Endothelial cell of hepatic sinusoid (primary cell): ENCODE measurements at regions not wholly inside any gene's neighbourhood (a gene's known extent, or its start where the extent isn't known, plus 50 kb on each side); places are given as distances from the start of the nearest gene placed in this dataset.
"Not testable (repeated sequence)": the region's sequence is repeated elsewhere in the genome, so short reads cannot be mapped to it uniquely, and the experiment has no call there.

Experiments
- in situ Hi-C: cut with HindIII; loops from 2 replicates; pipeline ENCODE4 v1.10.0; 2017; ENCODE audit warnings: low sequenced_read_pairs

DNA sequence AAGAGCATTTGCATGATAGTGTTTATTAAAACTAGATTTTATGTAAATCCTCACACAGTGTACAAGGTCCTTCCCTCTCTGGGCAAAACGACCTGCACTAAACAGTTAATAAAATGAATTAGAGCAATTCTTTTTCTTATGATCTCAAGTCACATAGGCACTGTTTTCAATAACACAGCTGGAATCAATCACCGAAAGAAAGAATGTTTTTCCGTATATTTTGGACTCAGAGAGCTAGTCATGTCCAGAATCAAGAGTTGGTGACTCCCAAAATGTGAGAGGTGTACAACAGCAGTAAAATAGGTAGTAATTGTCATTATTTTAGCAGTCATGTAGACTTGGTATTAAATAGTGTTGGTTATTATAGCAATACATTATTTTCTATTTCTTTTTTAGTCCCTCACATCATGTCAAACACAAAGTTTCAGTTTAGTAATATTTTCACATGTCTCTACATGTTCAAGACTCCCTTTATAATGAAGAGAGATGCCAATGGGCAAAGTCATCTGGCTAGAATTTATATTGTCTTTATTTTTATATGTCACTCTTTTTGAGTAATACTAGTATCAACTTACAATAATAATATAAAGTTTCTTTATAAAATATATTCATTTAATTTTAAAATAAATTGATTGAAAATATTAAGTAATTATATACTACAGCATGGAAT, 448.6 kb upstream of the CDIN1 start:
- in situ Hi-C loops: no loop called here

GRCh38 chr15:36133742-36134141, 445.7 kb upstream of the CDIN1 start:
- in situ Hi-C loops: no loop called here

- in situ Hi-C loops: no loop called here
Measured at GRCh38 chr15:36136049-36136448, 443.4 kb upstream of the CDIN1 start.

GRCh38 chr15:36152936-36153335, 426.5 kb upstream of the CDIN1 start:
- in situ Hi-C loops: no loop called here

DNA sequence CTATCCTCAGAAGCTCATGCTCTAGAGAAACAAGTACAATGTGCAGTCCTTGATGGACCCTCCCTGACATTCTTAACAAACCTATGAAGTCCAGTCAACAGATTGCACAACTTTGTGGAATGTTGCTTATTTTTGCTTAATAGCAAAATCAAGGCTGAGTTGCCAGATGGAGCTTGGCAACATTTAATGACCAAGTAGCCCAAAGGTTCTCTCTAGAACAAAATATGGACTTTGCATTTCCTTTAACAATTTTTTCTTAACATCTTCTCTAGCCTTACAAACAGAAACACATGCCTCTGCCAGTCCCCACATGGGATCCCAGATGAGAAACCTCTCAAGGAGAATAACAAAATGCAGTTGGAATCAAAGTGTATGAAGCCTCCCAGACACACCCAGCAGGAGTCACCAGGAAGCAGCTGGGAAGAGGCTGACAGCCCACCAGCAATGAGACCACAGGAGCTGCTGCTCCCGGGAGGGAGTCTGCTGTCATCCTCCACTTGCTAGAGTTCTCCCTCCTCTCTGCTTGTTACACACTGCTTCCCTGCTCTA, 422.5 kb upstream of the CDIN1 start:
- in situ Hi-C loops: no loop called here

DNA sequence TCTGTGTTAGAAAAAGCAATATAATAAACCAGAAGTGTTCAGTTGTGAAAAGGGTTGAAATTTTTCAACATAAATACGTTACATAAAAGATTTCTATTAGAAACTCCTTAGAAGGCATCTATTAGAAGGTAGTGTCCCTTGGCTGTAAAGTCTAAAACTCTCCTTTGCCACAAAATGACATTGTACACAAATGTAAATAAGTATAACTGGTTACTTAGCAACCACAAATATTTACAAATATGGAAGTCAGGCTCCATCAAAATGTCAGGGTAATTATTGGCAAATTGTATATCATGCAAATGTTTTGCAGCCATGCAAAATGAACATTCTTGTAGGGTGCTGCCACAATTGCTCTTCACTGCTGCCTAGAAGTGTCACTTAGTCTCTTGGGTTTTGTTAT, 419.1 kb upstream of the CDIN1 start:
- in situ Hi-C loops: no loop called here

DNA sequence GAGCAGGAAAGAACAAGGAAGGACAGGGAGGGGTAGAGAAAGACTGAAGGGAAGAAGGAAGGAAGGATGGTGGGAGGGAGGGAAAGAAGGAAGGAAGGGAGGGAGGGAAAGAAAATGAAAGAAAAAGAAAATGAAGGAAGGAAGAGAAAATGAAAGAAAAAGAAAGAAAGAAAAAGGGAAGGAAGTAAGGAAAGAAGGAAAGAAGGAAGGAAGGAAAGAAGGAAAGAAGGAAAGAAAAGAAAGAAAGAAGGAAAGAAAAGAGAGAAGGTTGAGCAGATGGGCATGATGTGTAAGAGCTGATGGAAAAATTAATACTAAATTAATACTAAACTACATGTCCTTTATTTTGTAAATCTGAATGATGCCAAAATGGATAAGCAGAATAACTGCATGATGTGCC, 418.3 kb upstream of the CDIN1 start:
- in situ Hi-C loops: no loop called here

- in situ Hi-C loops: no loop called here
Measured at GRCh38 chr15:36161771-36162212, 417.6 kb upstream of the CDIN1 start.

DNA sequence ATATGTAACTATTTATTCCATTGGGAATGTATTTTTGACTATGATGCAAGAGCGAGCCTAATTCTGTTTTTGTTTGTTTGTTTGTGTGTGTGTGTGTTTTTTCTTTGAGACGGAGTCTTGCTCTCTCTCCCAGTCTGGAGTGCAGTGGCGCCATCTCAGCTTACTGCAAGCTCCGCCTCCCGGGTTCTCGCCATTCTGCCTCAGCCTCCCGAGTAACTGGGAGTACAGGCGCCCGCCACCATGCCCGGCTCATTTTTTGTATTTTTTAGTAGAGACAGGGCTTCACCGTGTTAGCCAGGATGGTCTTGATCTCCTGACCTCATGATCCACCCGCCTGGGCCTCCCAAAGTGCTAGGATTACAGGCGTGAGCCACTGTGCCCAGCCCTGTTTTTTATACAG, 415.4 kb upstream of the CDIN1 start:
- in situ Hi-C loops: not testable (repeated sequence)

- in situ Hi-C loops: no loop called here
Measured at GRCh38 chr15:36172955-36173354, 406.5 kb upstream of the CDIN1 start.

- in situ Hi-C loops: no loop called here
Measured at GRCh38 chr15:36175186-36175740, 404.2 kb upstream of the CDIN1 start.

DNA sequence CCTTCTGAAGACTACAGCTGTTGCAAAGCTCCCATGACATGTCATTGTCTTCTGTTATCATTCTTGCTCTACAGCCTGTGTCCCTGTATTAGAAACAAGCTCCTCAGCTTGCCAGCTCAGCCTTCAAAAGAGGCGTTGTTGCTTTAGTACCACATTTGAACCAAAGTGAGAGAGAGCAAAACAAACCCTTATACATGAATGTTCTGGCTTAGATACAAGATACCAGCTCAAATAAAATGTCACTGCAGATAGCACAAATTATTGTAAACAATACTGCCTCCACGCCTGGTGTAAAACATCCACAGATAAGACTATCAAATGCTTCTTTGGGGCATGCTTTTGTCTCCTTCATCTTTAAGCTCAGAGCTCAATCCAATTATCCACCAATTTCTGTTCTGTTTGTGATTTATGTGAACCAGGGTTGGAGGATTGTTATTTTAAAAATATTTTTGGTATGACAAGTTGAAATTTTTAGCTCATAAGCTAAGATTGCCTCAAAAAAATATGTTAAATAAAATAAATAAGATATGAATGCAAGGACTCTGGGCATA, 403.6 kb upstream of the CDIN1 start:
- in situ Hi-C loops: no loop called here

GRCh38 chr15:36177590-36178302, 401.7 kb upstream of the CDIN1 start:
- in situ Hi-C loops: no loop called here

DNA sequence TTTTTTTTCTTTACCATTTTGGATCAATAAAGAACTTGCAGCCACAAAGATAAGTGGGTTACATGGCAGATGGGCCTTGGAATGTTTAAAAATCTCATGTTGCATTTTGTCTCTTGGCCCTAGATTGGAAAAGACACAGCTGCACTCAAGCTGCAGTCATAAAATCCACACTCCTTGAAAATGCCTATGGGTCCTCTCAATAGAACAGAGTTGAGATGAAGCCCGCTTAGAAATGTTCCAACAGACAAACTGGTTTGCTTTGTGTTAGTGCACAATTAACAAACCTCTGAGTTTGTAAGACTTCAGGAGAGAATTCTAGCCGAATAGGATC, 401.2 kb upstream of the CDIN1 start:
- in situ Hi-C loops: no loop called here

GRCh38 chr15:36183201-36183600, 396.2 kb upstream of the CDIN1 start:
- in situ Hi-C loops: no loop called here

- in situ Hi-C loops: no loop called here
Measured at GRCh38 chr15:36185438-36185837, 394.0 kb upstream of the CDIN1 start.

- in situ Hi-C loops: no loop called here
Measured at GRCh38 chr15:36185845-36186244, 393.6 kb upstream of the CDIN1 start.

DNA sequence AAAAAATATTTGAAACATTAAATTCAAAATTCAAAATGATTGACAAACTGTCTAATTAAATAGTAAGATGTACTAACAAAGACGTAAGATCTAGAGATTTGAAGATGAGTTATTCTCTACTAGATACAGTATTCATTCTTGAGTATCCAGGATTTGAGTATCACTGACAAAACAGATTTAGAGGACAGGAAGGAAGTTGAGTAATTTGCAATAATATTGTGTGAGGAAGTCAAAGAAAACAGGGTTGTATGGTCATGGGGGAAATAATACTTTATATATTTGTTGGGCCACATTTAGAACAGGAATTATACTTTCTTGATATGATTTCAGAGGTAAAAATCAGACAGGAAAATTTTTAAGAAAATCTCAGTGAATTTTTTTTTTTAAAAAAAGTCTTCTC, 393.1 kb upstream of the CDIN1 start:
- in situ Hi-C loops: no loop called here

DNA sequence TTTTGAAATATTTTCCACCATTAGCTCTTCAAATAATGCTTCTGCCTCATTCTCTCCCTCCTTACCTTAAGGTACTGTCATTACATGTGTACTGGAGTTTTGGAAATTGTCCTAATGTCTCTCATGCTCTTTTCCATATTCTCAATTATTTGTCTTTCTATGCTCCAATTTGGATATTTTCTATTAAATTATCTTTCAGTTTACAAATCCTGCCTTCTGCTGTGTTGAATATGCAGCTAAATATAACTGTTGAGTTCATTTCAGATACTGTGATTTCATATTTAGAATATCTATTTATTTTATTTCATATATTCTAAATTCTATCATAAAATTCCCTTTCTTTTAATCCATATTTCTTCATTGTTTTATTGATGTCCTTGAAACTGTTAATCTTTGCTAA, 388.0 kb upstream of the CDIN1 start:
- in situ Hi-C loops: no loop called here

GRCh38 chr15:36195361-36196007, 383.9 kb upstream of the CDIN1 start:
- in situ Hi-C loops: not testable (repeated sequence)

GRCh38 chr15:36208868-36209582, 370.4 kb upstream of the CDIN1 start:
- in situ Hi-C loops: no loop called here
